ENCODE measurements at regions not wholly inside any gene's neighbourhood (a gene's known extent, or its start where the extent isn't known, plus 50 kb on each side); places are given as distances from the start of the nearest gene placed in this dataset.

DNA sequence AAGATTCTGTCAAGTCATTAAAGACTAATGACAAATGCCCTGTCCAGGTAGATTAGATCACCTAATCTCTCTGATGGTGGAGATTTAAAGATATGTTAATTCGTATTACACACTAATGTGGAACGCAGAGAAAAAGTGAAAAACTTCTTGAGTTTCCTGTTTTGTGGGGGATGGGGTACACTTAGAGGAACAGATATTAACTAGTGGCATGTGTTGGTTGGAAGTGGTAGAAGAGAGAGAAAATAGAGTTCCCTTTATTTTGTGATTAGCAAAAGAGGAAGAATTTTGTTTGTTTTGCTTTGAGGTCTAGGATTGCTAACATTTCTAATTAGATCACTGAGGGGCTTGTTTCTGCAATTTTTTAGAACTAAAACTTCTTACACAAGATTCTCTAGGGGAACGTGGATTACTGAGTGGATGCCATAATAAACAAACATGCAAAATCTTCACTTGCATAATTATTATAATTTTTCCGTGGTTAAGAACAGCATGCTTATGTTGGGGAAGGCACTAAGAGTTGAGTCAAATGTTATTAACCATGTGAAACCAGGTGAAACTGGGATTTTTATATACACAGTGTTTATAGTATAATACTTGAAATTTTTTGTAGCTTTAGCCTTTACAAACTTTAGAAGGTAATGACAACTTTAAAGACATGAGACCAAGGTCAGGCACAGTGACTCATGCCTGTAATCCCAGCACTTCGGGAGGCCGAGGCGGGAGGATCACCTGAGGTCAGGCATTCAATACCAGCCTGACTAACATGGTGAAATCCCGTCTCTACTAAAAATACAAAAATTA is 97.4 kb upstream of the STK17B start:
- TF ChIP-seq CTBP1 (IDR thresholded peaks at IDR 0.05; ENCODE audit: borderline replicate concordance) (no peak), HDGF (IDR thresholded peaks at IDR 0.05; ENCODE audit: borderline replicate concordance) (no peak), SP1 (IDR thresholded peaks at IDR 0.05) (no peak)

Measured in HEK293T (cell line).